Karpas-422 (cell line): ENCODE measurements at regions not wholly inside any gene's neighbourhood (a gene's known extent, or its start where the extent isn't known, plus 50 kb on each side); places are given as distances from the start of the nearest gene placed in this dataset.

Experiments
- DNase-seq: peaks from one replicate; pipeline ENCODE4 v3.0.0-alpha.2; 2015
- H2AFZ ChIP-seq: fragments of 200-600 bp; sonication (generic); 2 replicates; pipeline ENCODE4 v1.6.1; 2014; ENCODE audit warnings: antibody characterized with exemption, low read length, mixed read lengths
- H3K27ac ChIP-seq: fragments of 200-600 bp; sonication (generic); 2 replicates; pipeline ENCODE4 v1.5.1; 2014; ENCODE audit warnings: mild to moderate bottlenecking, low read length, moderate library complexity
- H3K27me3 ChIP-seq: fragments of 200-600 bp; sonication (generic); 2 replicates; pipeline ENCODE4 v1.6.1; 2014; ENCODE audit warnings: low read length, mixed read lengths
- H3K36me3 ChIP-seq: fragments of 200-600 bp; sonication (generic); 2 replicates; pipeline ENCODE4 v1.6.1; 2014; ENCODE audit warnings: low read length, mixed read lengths; ENCODE audit not compliant: insufficient read depth
- H3K4me1 ChIP-seq: fragments of 200-600 bp; sonication (generic); 2 replicates; pipeline ENCODE4 v1.6.1; 2014; ENCODE audit warnings: mild to moderate bottlenecking, low read length, mixed read lengths
- H3K4me2 ChIP-seq: fragments of 200-600 bp; sonication (generic); 2 replicates; pipeline ENCODE4 v1.6.1; 2014; ENCODE audit warnings: low read length, low read depth, mild to moderate bottlenecking; ENCODE audit not compliant: poor library complexity, severe bottlenecking
- H3K4me3 ChIP-seq: fragments of 200-600 bp; sonication (generic); 2 replicates; pipeline ENCODE4 v1.5.1; 2014; ENCODE audit warnings: mild to moderate bottlenecking, antibody characterized with exemption, low read length, mixed read lengths
- H3K79me2 ChIP-seq: fragments of 200-600 bp; sonication (generic); 2 replicates; pipeline ENCODE4 v1.6.1; 2014; ENCODE audit warnings: mild to moderate bottlenecking, low read length, mixed read lengths
- H3K9ac ChIP-seq: fragments of 200-600 bp; sonication (generic); 2 replicates; pipeline ENCODE4 v1.6.0; 2014; ENCODE audit warnings: low read length
- H3K9me2 ChIP-seq: fragments of 200-600 bp; sonication (generic), shearing (Covaris generic); replicated peaks from 2 replicates; pipeline ENCODE4 v1.6.0; 2014; ENCODE audit warnings: mild to moderate bottlenecking, low read length, moderate library complexity; ENCODE audit not compliant: insufficient read depth
- H3K9me3 ChIP-seq: fragments of 300-700, 200-600 bp; sonication (generic); 2 replicates; pipeline ENCODE4 v1.6.1; 2014; ENCODE audit warnings: low read length, mixed read lengths
- H4K20me1 ChIP-seq: fragments of 200-600 bp; sonication (generic); 2 replicates; pipeline ENCODE4 v1.6.1; 2014; ENCODE audit warnings: mild to moderate bottlenecking, antibody characterized with exemption, low read length, low read depth; ENCODE audit not compliant: insufficient read depth

- no peaks in the 10 kb centered on the region for H3K9me2 ChIP-seq
Measured at GRCh38 chr20:6577451-6577850, 190.0 kb upstream of the BMP2 start.

GRCh38 chr20:6576726-6577125 lies 190.8 kb upstream of the BMP2 start:
- H3K79me2 ChIP-seq: no peaks in the 10 kb centered on the region
- H3K27me3 ChIP-seq: no peaks in the 10 kb centered on the region
- H3K4me1 ChIP-seq: no peaks in the 10 kb centered on the region
- no peak overlapping the region for H2AFZ ChIP-seq
- no peaks in the 10 kb centered on the region for H3K9me2 ChIP-seq
- H3K4me3 ChIP-seq: no peak overlapping the region
- H3K9me3 ChIP-seq: no peaks in the 10 kb centered on the region
- no peaks in the 10 kb centered on the region for H4K20me1 ChIP-seq
- no peak overlapping the region for H3K9ac ChIP-seq
- no peak overlapping the region for H3K4me2 ChIP-seq
- no peaks in the 10 kb centered on the region for H3K36me3 ChIP-seq
- no peak overlapping the region for H3K27ac ChIP-seq
- DNase-seq: no peak

More at GRCh38 chr20:6577451-6577850, 190.0 kb upstream of the BMP2 start:
- Histone ChIP-seq H3K79me2 (no peaks in the 10 kb centered on the region), H3K9me3 (no peaks in the 10 kb centered on the region), H3K4me3 (no peak overlapping the region), H3K4me1 (no peaks in the 10 kb centered on the region), H3K9ac (no peak overlapping the region), H2AFZ (no peak overlapping the region), H3K36me3 (no peaks in the 10 kb centered on the region), H3K27ac (no peak overlapping the region), H3K4me2 (no peak overlapping the region), H3K27me3 (no peaks in the 10 kb centered on the region), H4K20me1 (no peaks in the 10 kb centered on the region)
- DNase-seq: no peak

- H3K9me3 ChIP-seq: no peaks in the 10 kb centered on the region
Measured at GRCh38 chr20:6575912-6576401, 191.5 kb upstream of the BMP2 start.

GRCh38 chr20:6566821-6567220 lies 200.7 kb upstream of the BMP2 start:
- Histone ChIP-seq H3K9me3 (0 out of 2 replicates have a peak, but pooled peaks cover 2% of the 10 kb centered on the region), H4K20me1 (no peaks in the 10 kb centered on the region), H3K36me3 (no peaks in the 10 kb centered on the region), H3K4me3 (no peak overlapping the region), H3K9me2 (no peaks in the 10 kb centered on the region), H3K79me2 (no peaks in the 10 kb centered on the region), H3K27me3 (no peaks in the 10 kb centered on the region), H3K4me2 (no peak overlapping the region), H2AFZ (no peak overlapping the region), H3K27ac (no peak overlapping the region), H3K9ac (no peak overlapping the region), H3K4me1 (no peaks in the 10 kb centered on the region)
- no peak for DNase-seq

More at GRCh38 chr20:6575912-6576401, 191.5 kb upstream of the BMP2 start:
- Histone ChIP-seq H3K4me2 (no peak overlapping the region), H3K4me1 (no peaks in the 10 kb centered on the region), H3K27ac (no peak overlapping the region), H3K27me3 (no peaks in the 10 kb centered on the region), H4K20me1 (no peaks in the 10 kb centered on the region), H2AFZ (no peak overlapping the region), H3K9me2 (no peaks in the 10 kb centered on the region), H3K9ac (no peak overlapping the region), H3K79me2 (no peaks in the 10 kb centered on the region), H3K4me3 (no peak overlapping the region), H3K36me3 (no peaks in the 10 kb centered on the region)
- no peak for DNase-seq

GRCh38 chr20:6562111-6562510 lies 205.4 kb upstream of the BMP2 start:
- H3K4me1 ChIP-seq: no peaks in the 10 kb centered on the region
- no peak overlapping the region for H3K27ac ChIP-seq
- no peaks in the 10 kb centered on the region for H3K27me3 ChIP-seq
- H3K79me2 ChIP-seq: no peaks in the 10 kb centered on the region
- no peak for DNase-seq
- H3K9ac ChIP-seq: no peak overlapping the region
- no peaks in the 10 kb centered on the region for H4K20me1 ChIP-seq
- no peak overlapping the region for H3K4me2 ChIP-seq
- no peak overlapping the region for H3K4me3 ChIP-seq
- no peaks in the 10 kb centered on the region for H3K9me3 ChIP-seq
- H3K9me2 ChIP-seq: no peaks in the 10 kb centered on the region
- H3K36me3 ChIP-seq: no peaks in the 10 kb centered on the region
- H2AFZ ChIP-seq: no peak overlapping the region

- H3K4me1 ChIP-seq: no peaks in the 10 kb centered on the region
- no peaks in the 10 kb centered on the region for H3K9me2 ChIP-seq
- no peaks in the 10 kb centered on the region for H3K36me3 ChIP-seq
- no peak overlapping the region for H3K4me2 ChIP-seq
- no peak overlapping the region for H2AFZ ChIP-seq
- no peak overlapping the region for H3K27ac ChIP-seq
- no peaks in the 10 kb centered on the region for H3K79me2 ChIP-seq
- no peaks in the 10 kb centered on the region for H3K9me3 ChIP-seq
- H4K20me1 ChIP-seq: no peaks in the 10 kb centered on the region
- DNase-seq: no peak
- H3K9ac ChIP-seq: no peak overlapping the region
- H3K4me3 ChIP-seq: no peak overlapping the region
- no peaks in the 10 kb centered on the region for H3K27me3 ChIP-seq
Measured at GRCh38 chr20:6560978-6561377, 206.5 kb upstream of the BMP2 start.

GRCh38 chr20:6559791-6560190 lies 207.7 kb upstream of the BMP2 start:
- Histone ChIP-seq H3K9me2 (no peaks in the 10 kb centered on the region), H3K9me3 (no peaks in the 10 kb centered on the region), H3K79me2 (no peaks in the 10 kb centered on the region), H3K4me2 (no peak overlapping the region), H3K27me3 (no peaks in the 10 kb centered on the region), H3K4me3 (no peak overlapping the region), H3K36me3 (no peaks in the 10 kb centered on the region), H3K9ac (no peak overlapping the region), H3K4me1 (no peaks in the 10 kb centered on the region), H2AFZ (no peak overlapping the region), H4K20me1 (no peaks in the 10 kb centered on the region), H3K27ac (no peak overlapping the region)
- DNase-seq: no peak

- Histone ChIP-seq H3K4me2 (no peak overlapping the region), H2AFZ (no peak overlapping the region), H3K9me3 (no peaks in the 10 kb centered on the region), H4K20me1 (no peaks in the 10 kb centered on the region), H3K27me3 (no peaks in the 10 kb centered on the region), H3K79me2 (no peaks in the 10 kb centered on the region), H3K4me1 (no peaks in the 10 kb centered on the region), H3K9ac (no peak overlapping the region), H3K27ac (no peak overlapping the region), H3K36me3 (no peaks in the 10 kb centered on the region), H3K9me2 (no peaks in the 10 kb centered on the region), H3K4me3 (no peak overlapping the region)
- no peak for DNase-seq
Measured at GRCh38 chr20:6558341-6558740, 209.1 kb upstream of the BMP2 start.
